ENCODE measurements at regions not wholly inside any gene's neighbourhood (a gene's known extent, or its start where the extent isn't known, plus 50 kb on each side); places are given as distances from the start of the nearest gene placed in this dataset.

DNA sequence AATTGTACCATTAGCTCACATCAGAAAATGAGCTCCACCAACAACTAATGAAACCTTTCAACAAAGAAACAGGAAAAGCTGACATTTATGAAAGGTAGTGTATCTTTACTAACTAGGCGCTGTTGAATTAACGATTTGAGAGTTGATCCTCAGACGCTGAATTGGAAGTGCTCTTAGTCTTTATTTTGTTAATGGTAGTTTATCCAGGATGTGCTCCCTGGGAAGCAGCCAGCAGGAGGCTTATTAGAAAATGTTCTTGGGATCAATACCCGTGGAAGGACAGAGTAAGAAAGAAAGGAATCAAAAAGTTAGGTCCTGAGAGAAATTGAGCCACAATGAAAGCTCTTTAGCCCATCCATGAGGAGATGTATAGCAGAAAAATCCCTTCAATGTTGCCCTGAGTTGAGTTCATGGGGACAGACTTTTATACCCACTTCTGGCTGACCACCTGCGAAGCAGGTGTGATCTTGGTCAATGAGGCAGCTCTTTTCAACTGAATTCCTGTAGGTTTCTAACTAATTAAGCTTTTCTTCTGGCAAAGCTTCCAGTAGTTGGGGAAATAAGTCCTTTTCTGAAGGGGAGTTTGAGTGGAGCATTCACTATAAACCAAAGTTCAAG lies 492.6 kb upstream of the REG3G start:
- TF ChIP-seq ZNF157 (tag by site-specific recombination; IDR thresholded peaks at IDR 0.05), result no peak
- TF ChIP-seq, protein P1, sequence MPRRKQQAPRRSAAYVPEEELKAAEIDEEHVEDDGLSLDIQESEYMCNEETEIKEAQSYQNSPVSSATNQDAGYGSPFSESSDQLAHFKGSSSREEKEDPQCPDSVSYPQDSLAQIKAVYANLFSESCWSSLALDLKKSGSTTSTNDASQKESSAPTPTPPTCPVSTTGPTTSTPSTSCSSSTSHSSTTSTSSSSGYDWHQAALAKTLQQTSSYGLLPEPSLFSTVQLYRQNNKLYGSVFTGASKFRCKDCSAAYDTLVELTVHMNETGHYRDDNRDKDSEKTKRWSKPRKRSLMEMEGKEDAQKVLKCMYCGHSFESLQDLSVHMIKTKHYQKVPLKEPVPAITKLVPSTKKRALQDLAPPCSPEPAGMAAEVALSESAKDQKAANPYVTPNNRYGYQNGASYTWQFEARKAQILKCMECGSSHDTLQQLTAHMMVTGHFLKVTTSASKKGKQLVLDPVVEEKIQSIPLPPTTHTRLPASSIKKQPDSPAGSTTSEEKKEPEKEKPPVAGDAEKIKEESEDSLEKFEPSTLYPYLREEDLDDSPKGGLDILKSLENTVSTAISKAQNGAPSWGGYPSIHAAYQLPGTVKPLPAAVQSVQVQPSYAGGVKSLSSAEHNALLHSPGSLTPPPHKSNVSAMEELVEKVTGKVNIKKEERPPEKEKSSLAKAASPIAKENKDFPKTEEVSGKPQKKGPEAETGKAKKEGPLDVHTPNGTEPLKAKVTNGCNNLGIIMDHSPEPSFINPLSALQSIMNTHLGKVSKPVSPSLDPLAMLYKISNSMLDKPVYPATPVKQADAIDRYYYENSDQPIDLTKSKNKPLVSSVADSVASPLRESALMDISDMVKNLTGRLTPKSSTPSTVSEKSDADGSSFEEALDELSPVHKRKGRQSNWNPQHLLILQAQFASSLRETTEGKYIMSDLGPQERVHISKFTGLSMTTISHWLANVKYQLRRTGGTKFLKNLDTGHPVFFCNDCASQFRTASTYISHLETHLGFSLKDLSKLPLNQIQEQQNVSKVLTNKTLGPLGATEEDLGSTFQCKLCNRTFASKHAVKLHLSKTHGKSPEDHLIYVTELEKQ (tag by site-specific recombination; IDR thresholded peaks at IDR 0.05; ENCODE audit: borderline replicate concordance), result no peak
- TF ChIP-seq, protein P2, sequence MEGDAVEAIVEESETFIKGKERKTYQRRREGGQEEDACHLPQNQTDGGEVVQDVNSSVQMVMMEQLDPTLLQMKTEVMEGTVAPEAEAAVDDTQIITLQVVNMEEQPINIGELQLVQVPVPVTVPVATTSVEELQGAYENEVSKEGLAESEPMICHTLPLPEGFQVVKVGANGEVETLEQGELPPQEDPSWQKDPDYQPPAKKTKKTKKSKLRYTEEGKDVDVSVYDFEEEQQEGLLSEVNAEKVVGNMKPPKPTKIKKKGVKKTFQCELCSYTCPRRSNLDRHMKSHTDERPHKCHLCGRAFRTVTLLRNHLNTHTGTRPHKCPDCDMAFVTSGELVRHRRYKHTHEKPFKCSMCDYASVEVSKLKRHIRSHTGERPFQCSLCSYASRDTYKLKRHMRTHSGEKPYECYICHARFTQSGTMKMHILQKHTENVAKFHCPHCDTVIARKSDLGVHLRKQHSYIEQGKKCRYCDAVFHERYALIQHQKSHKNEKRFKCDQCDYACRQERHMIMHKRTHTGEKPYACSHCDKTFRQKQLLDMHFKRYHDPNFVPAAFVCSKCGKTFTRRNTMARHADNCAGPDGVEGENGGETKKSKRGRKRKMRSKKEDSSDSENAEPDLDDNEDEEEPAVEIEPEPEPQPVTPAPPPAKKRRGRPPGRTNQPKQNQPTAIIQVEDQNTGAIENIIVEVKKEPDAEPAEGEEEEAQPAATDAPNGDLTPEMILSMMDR (tag by site-specific recombination; IDR thresholded peaks at IDR 0.05), result no peak
- TF ChIP-seq SETDB1 (IDR thresholded peaks at IDR 0.05; ENCODE audit: insufficient read length, low read length), result no peak
- TF ChIP-seq ZNF792 (tag by site-specific recombination; IDR thresholded peaks at IDR 0.05), result no peak
- TF ChIP-seq ZBTB49 (tag by site-specific recombination; IDR thresholded peaks at IDR 0.05; ENCODE audit: low read depth), result no peak
- TF ChIP-seq ZNF660 (tag by site-specific recombination; IDR thresholded peaks at IDR 0.05), result no peak
- no peak for TF ChIP-seq ZNF184 (tag by site-specific recombination; IDR thresholded peaks at IDR 0.05)
- TF ChIP-seq REST (tag by site-specific recombination; IDR thresholded peaks at IDR 0.05), result no peak

Measured in HEK293 (cell line).